ENCODE measurements at regions not wholly inside any gene's neighbourhood (a gene's known extent, or its start where the extent isn't known, plus 50 kb on each side); places are given as distances from the start of the nearest gene placed in this dataset.
A peak's percentile ranks its signal among the peaks of the same experiment; 100 is the strongest.

GRCh38 chr11:69348414-69349235 lies 54.7 kb downstream of the MYEOV start:
- no peak for DNase-seq
- intact Hi-C loops (cut with DNase I), result no loop called here

DNA sequence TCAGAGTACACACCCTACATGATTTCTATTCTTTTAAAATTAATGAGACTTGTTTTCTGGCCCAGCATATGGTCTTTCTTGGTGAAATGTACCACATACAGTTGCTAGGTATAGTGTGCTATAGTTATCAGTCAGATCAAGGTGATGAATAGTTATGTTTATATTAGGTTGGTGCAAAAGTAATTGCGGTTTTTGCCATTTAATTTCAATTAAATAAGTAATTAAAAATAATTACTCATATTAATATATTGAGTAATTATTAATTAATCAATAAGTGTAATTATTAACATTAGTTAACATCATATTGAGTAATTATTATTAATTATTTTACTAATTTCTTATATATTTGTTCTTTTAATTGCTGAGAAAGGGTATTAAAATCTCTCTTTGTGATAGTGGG lies 56.1 kb downstream of the MYEOV start:
- Histone ChIP-seq H3K4me1 (ENCODE audit: control insufficient read depth in 2 of 3, insufficient read depth in 2 of 3, low read depth in 1 of 3, low read length in 3 of 3) (no peaks in the 10 kb centered on the region), H3K9me3 (ENCODE audit: control insufficient read depth in 2 of 3, insufficient read depth in 1 of 3, low read length in 3 of 3) (no peaks in the 10 kb centered on the region), H3K9ac (ENCODE audit: low read length in 3 of 3) (no peak overlapping the region), H3K27me3 (ENCODE audit: control insufficient read depth, insufficient read depth, low read length) (no peaks in the 10 kb centered on the region), H3K4me3 (ENCODE audit: low read length in 3 of 3) (no peak overlapping the region), H3K36me3 (ENCODE audit: control insufficient read depth in 2 of 3, insufficient read depth in 3 of 3, low read length in 3 of 3) (no peaks in the 10 kb centered on the region), H3K27ac (ENCODE audit: low read depth in 2 of 2, low read length in 2 of 2) (no peak overlapping the region)
- intact Hi-C loops (cut with DNase I), result no loop called here
- TF ChIP-seq CTCF (IDR thresholded peaks at IDR 0.05; ENCODE audit: borderline replicate concordance, extremely low read depth, insufficient read depth), result no peak
- FAIRE-seq (no peak), DNase-seq (no peak)

More at GRCh38 chr11:69348414-69349235, 54.7 kb downstream of the MYEOV start:
- TF ChIP-seq CTCF (IDR thresholded peaks at IDR 0.05; ENCODE audit: borderline replicate concordance, extremely low read depth, insufficient read depth), result no peak
- H3K4me3 ChIP-seq (ENCODE audit: low read length in 3 of 3), result no peak overlapping the region
- H3K36me3 ChIP-seq (ENCODE audit: control insufficient read depth in 2 of 3, insufficient read depth in 3 of 3, low read length in 3 of 3), result no peaks in the 10 kb centered on the region
- H3K9ac ChIP-seq (ENCODE audit: low read length in 3 of 3), result no peak overlapping the region
- H3K4me1 ChIP-seq (ENCODE audit: control insufficient read depth in 2 of 3, insufficient read depth in 2 of 3, low read depth in 1 of 3, low read length in 3 of 3), result no peaks in the 10 kb centered on the region
- no peak overlapping the region for H3K27ac ChIP-seq (ENCODE audit: low read depth in 2 of 2, low read length in 2 of 2)
- H3K27me3 ChIP-seq (ENCODE audit: control insufficient read depth, insufficient read depth, low read length), result no peaks in the 10 kb centered on the region
- no peaks in the 10 kb centered on the region for H3K9me3 ChIP-seq (ENCODE audit: control insufficient read depth in 2 of 3, insufficient read depth in 1 of 3, low read length in 3 of 3)
- FAIRE-seq, result no peak

DNA sequence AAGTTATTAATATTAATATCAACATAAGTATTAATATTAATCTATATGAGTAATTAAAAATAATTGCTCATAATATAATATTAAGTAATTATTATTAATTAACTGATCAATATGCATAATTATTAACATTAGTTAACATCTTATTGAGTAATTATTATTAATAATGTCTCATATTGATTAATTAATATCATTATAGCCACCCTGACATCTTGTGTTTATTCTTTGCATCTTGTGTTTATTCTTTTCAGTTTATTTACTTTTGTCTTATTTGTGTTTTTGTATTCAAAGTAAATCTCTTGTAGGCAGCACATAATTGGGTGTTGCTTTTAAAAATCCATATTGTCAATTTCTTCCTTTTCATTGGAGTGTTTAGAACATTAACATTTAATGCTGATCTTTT lies 56.6 kb downstream of the MYEOV start:
- DNase-seq (no peak), FAIRE-seq (peak; percentile 89)
- no peaks in the 10 kb centered on the region for H3K9me3 ChIP-seq (ENCODE audit: control insufficient read depth in 2 of 3, insufficient read depth in 1 of 3, low read length in 3 of 3)
- H3K27me3 ChIP-seq (ENCODE audit: control insufficient read depth, insufficient read depth, low read length), result no peaks in the 10 kb centered on the region
- TF ChIP-seq CTCF (IDR thresholded peaks at IDR 0.05; ENCODE audit: borderline replicate concordance, extremely low read depth, insufficient read depth), result no peak
- H3K36me3 ChIP-seq (ENCODE audit: control insufficient read depth in 2 of 3, insufficient read depth in 3 of 3, low read length in 3 of 3), result no peaks in the 10 kb centered on the region
- no peak overlapping the region for H3K27ac ChIP-seq (ENCODE audit: low read depth in 2 of 2, low read length in 2 of 2)
- no peak overlapping the region for H3K9ac ChIP-seq (ENCODE audit: low read length in 3 of 3)
- no peaks in the 10 kb centered on the region for H3K4me1 ChIP-seq (ENCODE audit: control insufficient read depth in 2 of 3, insufficient read depth in 2 of 3, low read depth in 1 of 3, low read length in 3 of 3)
- no peak overlapping the region for H3K4me3 ChIP-seq (ENCODE audit: low read length in 3 of 3)
- intact Hi-C loops (cut with DNase I), result no loop called here
